ENCODE measurements at regions not wholly inside any gene's neighbourhood (a gene's known extent, or its start where the extent isn't known, plus 50 kb on each side); places are given as distances from the start of the nearest gene placed in this dataset.

DNA sequence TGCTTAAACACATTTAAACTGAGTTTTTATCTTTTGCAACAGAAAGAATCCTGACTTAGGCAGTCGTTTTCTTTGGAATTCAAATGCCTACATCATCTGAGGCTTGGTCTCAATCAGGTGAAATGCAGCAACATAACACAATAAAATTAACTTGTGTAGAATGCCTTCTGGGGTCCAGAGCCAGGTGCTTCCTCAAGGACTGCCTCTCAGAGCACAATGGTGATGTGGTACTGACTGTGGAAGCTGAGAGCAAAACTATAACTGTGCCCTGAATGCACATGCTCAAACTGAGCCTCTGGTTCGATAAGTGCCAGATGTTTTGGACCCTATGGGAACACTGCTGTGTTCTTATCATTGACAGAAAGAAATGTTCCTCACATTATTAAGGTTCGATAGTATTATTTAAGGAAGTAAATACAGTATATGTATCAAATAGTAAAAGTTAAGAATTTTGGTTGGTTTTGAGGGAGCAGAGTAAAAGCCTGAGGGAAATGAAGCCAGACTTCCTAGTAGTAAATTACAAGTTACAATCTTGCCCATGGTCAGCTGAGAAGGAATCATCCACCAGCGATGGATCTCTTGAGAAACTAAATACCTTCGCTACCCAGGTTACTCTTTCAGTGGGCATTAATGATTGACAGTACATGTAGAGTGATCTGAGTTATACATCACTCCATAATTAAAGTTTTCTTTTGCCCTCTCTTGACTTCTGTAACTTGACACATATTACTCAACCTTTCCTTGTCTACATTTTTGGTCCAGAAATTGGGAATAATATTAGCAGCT lies 122.9 kb upstream of the ATP2B1 start:
- Histone ChIP-seq H3K36me3 (no peaks in the 10 kb centered on the region), H3K27ac (replicated peaks) (no peak overlapping the region), H3K27me3 (ENCODE audit: low read depth) (peaks cover 77% of the 10 kb centered on the region), H3K4me1 (no peaks in the 10 kb centered on the region), H3K9me3 (replicated peaks) (no peaks in the 10 kb centered on the region), H3K4me3 (no peak overlapping the region)
- intact Hi-C loops (cut with micrococcal nuclease), result no loop called here
- TF ChIP-seq, protein P1, sequence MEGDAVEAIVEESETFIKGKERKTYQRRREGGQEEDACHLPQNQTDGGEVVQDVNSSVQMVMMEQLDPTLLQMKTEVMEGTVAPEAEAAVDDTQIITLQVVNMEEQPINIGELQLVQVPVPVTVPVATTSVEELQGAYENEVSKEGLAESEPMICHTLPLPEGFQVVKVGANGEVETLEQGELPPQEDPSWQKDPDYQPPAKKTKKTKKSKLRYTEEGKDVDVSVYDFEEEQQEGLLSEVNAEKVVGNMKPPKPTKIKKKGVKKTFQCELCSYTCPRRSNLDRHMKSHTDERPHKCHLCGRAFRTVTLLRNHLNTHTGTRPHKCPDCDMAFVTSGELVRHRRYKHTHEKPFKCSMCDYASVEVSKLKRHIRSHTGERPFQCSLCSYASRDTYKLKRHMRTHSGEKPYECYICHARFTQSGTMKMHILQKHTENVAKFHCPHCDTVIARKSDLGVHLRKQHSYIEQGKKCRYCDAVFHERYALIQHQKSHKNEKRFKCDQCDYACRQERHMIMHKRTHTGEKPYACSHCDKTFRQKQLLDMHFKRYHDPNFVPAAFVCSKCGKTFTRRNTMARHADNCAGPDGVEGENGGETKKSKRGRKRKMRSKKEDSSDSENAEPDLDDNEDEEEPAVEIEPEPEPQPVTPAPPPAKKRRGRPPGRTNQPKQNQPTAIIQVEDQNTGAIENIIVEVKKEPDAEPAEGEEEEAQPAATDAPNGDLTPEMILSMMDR (IDR thresholded peaks at IDR 0.05; ENCODE audit: borderline replicate concordance), result no peak
- no peak for DNase-seq

GRCh38 chr12:89829434-89829975 lies 120.9 kb upstream of the ATP2B1 start:
- intact Hi-C loops (cut with micrococcal nuclease), result no loop called here
- Histone ChIP-seq H3K36me3 (no peaks in the 10 kb centered on the region), H3K4me3 (no peak overlapping the region), H3K27me3 (ENCODE audit: low read depth) (peaks cover 69% of the 10 kb centered on the region), H3K27ac (replicated peaks) (no peak overlapping the region), H3K9me3 (replicated peaks) (no peaks in the 10 kb centered on the region), H3K4me1 (no peaks in the 10 kb centered on the region)
- TF ChIP-seq, protein P1 (IDR thresholded peaks at IDR 0.05; ENCODE audit: borderline replicate concordance), result no peak
- no peak for DNase-seq

- DNase-seq, result no peak
- Histone ChIP-seq H3K4me3 (no peak overlapping the region), H3K27me3 (ENCODE audit: low read depth) (peaks cover 60% of the 10 kb centered on the region), H3K36me3 (no peaks in the 10 kb centered on the region), H3K27ac (replicated peaks) (no peak overlapping the region), H3K9me3 (replicated peaks) (no peaks in the 10 kb centered on the region), H3K4me1 (no peaks in the 10 kb centered on the region)
- TF ChIP-seq, protein P1 (IDR thresholded peaks at IDR 0.05; ENCODE audit: borderline replicate concordance), result no peak
- intact Hi-C loops (cut with micrococcal nuclease), result no loop called here
Measured at GRCh38 chr12:89828575-89828974, 119.9 kb upstream of the ATP2B1 start.

- Histone ChIP-seq H3K27ac (replicated peaks) (no peak overlapping the region), H3K9me3 (replicated peaks) (no peaks in the 10 kb centered on the region), H3K4me3 (no peak overlapping the region), H3K36me3 (no peaks in the 10 kb centered on the region), H3K4me1 (no peaks in the 10 kb centered on the region), H3K27me3 (ENCODE audit: low read depth) (peaks cover 50% of the 10 kb centered on the region)
- intact Hi-C loops (cut with micrococcal nuclease), result no loop called here
- TF ChIP-seq, protein P1 (IDR thresholded peaks at IDR 0.05; ENCODE audit: borderline replicate concordance), result no peak
- no peak for DNase-seq
Measured at GRCh38 chr12:89827592-89827991, 119.0 kb upstream of the ATP2B1 start.

DNA sequence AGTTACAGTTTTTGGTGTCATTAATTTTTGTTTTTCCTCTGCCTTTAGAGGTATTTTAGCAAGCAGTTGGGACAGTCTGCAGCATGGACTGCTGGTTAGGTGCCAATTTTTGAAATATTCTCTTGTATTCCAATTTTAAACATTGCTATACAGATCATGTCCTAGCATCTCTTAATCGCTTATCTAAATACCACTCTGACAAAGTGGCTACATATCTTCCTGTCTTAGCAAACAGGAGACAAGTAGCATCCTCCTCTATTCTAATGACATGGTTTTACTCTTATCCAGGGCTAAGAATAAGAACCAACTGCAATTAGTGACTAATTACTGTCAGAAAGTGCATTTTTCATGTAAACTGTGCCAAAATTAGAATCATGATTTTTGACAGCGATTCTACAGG lies 117.8 kb upstream of the ATP2B1 start:
- no peaks in the 10 kb centered on the region for H3K9me3 ChIP-seq (replicated peaks)
- intact Hi-C loops (cut with micrococcal nuclease), result no loop called here
- TF ChIP-seq, protein P1 (IDR thresholded peaks at IDR 0.05; ENCODE audit: borderline replicate concordance), result no peak

More for the DNA sequence above, 117.8 kb upstream of the ATP2B1 start:
- Histone ChIP-seq H3K4me3 (no peak overlapping the region), H3K27ac (replicated peaks) (no peak overlapping the region), H3K4me1 (no peaks in the 10 kb centered on the region), H3K27me3 (ENCODE audit: low read depth) (peaks cover 43% of the 10 kb centered on the region), H3K36me3 (no peaks in the 10 kb centered on the region)
- DNase-seq, result no peak

Measured in left ventricle myocardium inferior (tissue), 1 donor.